ENCODE measurements at regions not wholly inside any gene's neighbourhood (a gene's known extent, or its start where the extent isn't known, plus 50 kb on each side); places are given as distances from the start of the nearest gene placed in this dataset.

- no peak for DNase-seq (ENCODE audit: low read depth, low spot score)
Measured at GRCh38 chrX:44470816-44471215, 71.8 kb downstream of the FUNDC1 start.

GRCh38 chrX:44462850-44463249, 79.8 kb downstream of the FUNDC1 start:
- peak; percentile 41 for DNase-seq (ENCODE audit: low read depth, low spot score)

GRCh38 chrX:44459501-44459900, 83.2 kb downstream of the FUNDC1 start:
- DNase-seq (ENCODE audit: low read depth, low spot score): no peak

GRCh38 chrX:44456685-44457084, 86.0 kb downstream of the FUNDC1 start:
- DNase-seq (ENCODE audit: low read depth, low spot score): no peak

- peak; percentile 37 for DNase-seq (ENCODE audit: low read depth, low spot score)
Measured at GRCh38 chrX:44451056-44451455, 91.6 kb downstream of the FUNDC1 start.

GRCh38 chrX:44447214-44447613, 95.4 kb downstream of the FUNDC1 start:
- DNase-seq (ENCODE audit: low read depth, low spot score): no peak

- DNase-seq (ENCODE audit: low read depth, low spot score): no peak
Measured at GRCh38 chrX:44440006-44440405, 96.5 kb upstream of the EFHC2 start.

- no peak for DNase-seq (ENCODE audit: low read depth, low spot score)
Measured at GRCh38 chrX:44439242-44439794, 95.8 kb upstream of the EFHC2 start.

GRCh38 chrX:44435047-44435446, 91.6 kb upstream of the EFHC2 start:
- DNase-seq (ENCODE audit: low read depth, low spot score): no peak

GRCh38 chrX:44433556-44433955, 90.1 kb upstream of the EFHC2 start:
- DNase-seq (ENCODE audit: low read depth, low spot score): peak; percentile 18

GRCh38 chrX:44432641-44433040, 89.2 kb upstream of the EFHC2 start:
- DNase-seq (ENCODE audit: low read depth, low spot score): no peak

GRCh38 chrX:44431194-44431593, 87.7 kb upstream of the EFHC2 start:
- peak; percentile 43 for DNase-seq (ENCODE audit: low read depth, low spot score)

GRCh38 chrX:44428989-44429627, 85.6 kb upstream of the EFHC2 start:
- DNase-seq (ENCODE audit: low read depth, low spot score): no peak

GRCh38 chrX:44422631-44423030, 79.2 kb upstream of the EFHC2 start:
- no peak for DNase-seq (ENCODE audit: low read depth, low spot score)

GRCh38 chrX:44415639-44416386, 72.3 kb upstream of the EFHC2 start:
- no peak for DNase-seq (ENCODE audit: low read depth, low spot score)

GRCh38 chrX:44401151-44401550, 57.7 kb upstream of the EFHC2 start:
- DNase-seq (ENCODE audit: low read depth, low spot score): no peak

GRCh38 chrX:44400588-44400987, 57.1 kb upstream of the EFHC2 start:
- DNase-seq (ENCODE audit: low read depth, low spot score): peak; percentile 78

GRCh38 chrX:44400161-44400560, 56.7 kb upstream of the EFHC2 start:
- no peak for DNase-seq (ENCODE audit: low read depth, low spot score)

Data from astrocyte of the hippocampus (primary cell).